Osteoblast (primary cell): ENCODE measurements at regions not wholly inside any gene's neighbourhood (a gene's known extent, or its start where the extent isn't known, plus 50 kb on each side); places are given as distances from the start of the nearest gene placed in this dataset.

Source experiments
- DNase-seq: peaks from one replicate; pipeline ENCODE4 v3.0.0; 2011; ENCODE audit warnings: low spot score, mixed read lengths; ENCODE audit not compliant: insufficient read length; ENCODE audit errors: missing footprints
- H2AFZ ChIP-seq: 2 replicates; pipeline ENCODE4 v1.6.0; 2011; ENCODE audit warnings: mild to moderate bottlenecking, low read length
- H3K27ac ChIP-seq: 2 replicates; pipeline ENCODE4 v1.5.1; 2011; ENCODE audit warnings: mild to moderate bottlenecking, low read depth, low read length, moderate library complexity
- H3K27me3 ChIP-seq: 2 replicates; pipeline ENCODE4 v1.6.0; 2012; ENCODE audit warnings: mild to moderate bottlenecking, control low read depth, inconsistent platforms, low read length, moderate library complexity; ENCODE audit not compliant: insufficient read depth
- H3K36me3 ChIP-seq: 2 replicates; pipeline ENCODE4 v1.5.1; 2011; ENCODE audit warnings: mild to moderate bottlenecking, low read length, control low read depth, moderate library complexity; ENCODE audit not compliant: insufficient read depth
- H3K4me1 ChIP-seq: 2 replicates; pipeline ENCODE4 v1.5.1; 2011; ENCODE audit warnings: mild to moderate bottlenecking, low read length, control low read depth, moderate library complexity; ENCODE audit not compliant: insufficient read depth
- H3K4me2 ChIP-seq: 2 replicates; pipeline ENCODE4 v1.6.0; 2011; ENCODE audit warnings: mild to moderate bottlenecking, low read length; ENCODE audit not compliant: insufficient read depth
- H3K4me3 ChIP-seq: fragments of 200-600 bp; sonication (generic); 3 replicates; pipeline ENCODE4 v1.5.1; 2012; ENCODE audit warnings: mild to moderate bottlenecking, low read length, inconsistent platforms; ENCODE audit not compliant: insufficient read depth
- H3K79me2 ChIP-seq: 2 replicates; pipeline ENCODE4 v1.6.0; 2012; ENCODE audit warnings: mild to moderate bottlenecking, low read length, control low read depth, inconsistent platforms; ENCODE audit not compliant: insufficient read depth
- H3K9me3 ChIP-seq: 2 replicates; pipeline ENCODE4 v1.5.1; 2011; ENCODE audit warnings: low read depth, low read length, control low read depth
- H4K20me1 ChIP-seq: 2 replicates; pipeline ENCODE4 v1.6.0; 2012; ENCODE audit warnings: mild to moderate bottlenecking, low read length, control low read depth; ENCODE audit not compliant: insufficient read depth
- TF ChIP-seq, protein P1 (sequence below): IDR thresholded peaks from 2 replicates; pipeline ENCODE4 v1.5.1; 2011; ENCODE audit warnings: mild to moderate bottlenecking, low read depth, low read length, moderate library complexity; ENCODE audit errors: extremely low read depth

GRCh38 chr1:17967623-17968255 is 139.9 kb upstream of the IGSF21 start:
- DNase-seq: no peak

GRCh38 chr1:17970757-17971156 is 136.8 kb upstream of the IGSF21 start:
- no peaks in the 10 kb centered on the region for H3K4me1 ChIP-seq
- no peak overlapping the region for H3K4me3 ChIP-seq
- H3K4me2 ChIP-seq: no peak overlapping the region
- no peaks in the 10 kb centered on the region for H4K20me1 ChIP-seq
- TF ChIP-seq, protein P1, sequence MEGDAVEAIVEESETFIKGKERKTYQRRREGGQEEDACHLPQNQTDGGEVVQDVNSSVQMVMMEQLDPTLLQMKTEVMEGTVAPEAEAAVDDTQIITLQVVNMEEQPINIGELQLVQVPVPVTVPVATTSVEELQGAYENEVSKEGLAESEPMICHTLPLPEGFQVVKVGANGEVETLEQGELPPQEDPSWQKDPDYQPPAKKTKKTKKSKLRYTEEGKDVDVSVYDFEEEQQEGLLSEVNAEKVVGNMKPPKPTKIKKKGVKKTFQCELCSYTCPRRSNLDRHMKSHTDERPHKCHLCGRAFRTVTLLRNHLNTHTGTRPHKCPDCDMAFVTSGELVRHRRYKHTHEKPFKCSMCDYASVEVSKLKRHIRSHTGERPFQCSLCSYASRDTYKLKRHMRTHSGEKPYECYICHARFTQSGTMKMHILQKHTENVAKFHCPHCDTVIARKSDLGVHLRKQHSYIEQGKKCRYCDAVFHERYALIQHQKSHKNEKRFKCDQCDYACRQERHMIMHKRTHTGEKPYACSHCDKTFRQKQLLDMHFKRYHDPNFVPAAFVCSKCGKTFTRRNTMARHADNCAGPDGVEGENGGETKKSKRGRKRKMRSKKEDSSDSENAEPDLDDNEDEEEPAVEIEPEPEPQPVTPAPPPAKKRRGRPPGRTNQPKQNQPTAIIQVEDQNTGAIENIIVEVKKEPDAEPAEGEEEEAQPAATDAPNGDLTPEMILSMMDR: no peak
- H3K36me3 ChIP-seq: no peaks in the 10 kb centered on the region
- no peaks in the 10 kb centered on the region for H3K9me3 ChIP-seq
- no peaks in the 10 kb centered on the region for H3K79me2 ChIP-seq
- H3K27me3 ChIP-seq: no peaks in the 10 kb centered on the region
- no peak overlapping the region for H2AFZ ChIP-seq
- no peak overlapping the region for H3K27ac ChIP-seq
- no peak for DNase-seq

More at GRCh38 chr1:17967623-17968255, 139.9 kb upstream of the IGSF21 start:
- Histone ChIP-seq H3K36me3 (no peaks in the 10 kb centered on the region), H2AFZ (no peak overlapping the region), H3K27ac (no peak overlapping the region), H4K20me1 (no peaks in the 10 kb centered on the region), H3K4me2 (no peak overlapping the region), H3K4me1 (no peaks in the 10 kb centered on the region), H3K4me3 (no peak overlapping the region), H3K9me3 (no peaks in the 10 kb centered on the region), H3K79me2 (no peaks in the 10 kb centered on the region), H3K27me3 (no peaks in the 10 kb centered on the region)
- TF ChIP-seq, protein P1: no peak

DNA sequence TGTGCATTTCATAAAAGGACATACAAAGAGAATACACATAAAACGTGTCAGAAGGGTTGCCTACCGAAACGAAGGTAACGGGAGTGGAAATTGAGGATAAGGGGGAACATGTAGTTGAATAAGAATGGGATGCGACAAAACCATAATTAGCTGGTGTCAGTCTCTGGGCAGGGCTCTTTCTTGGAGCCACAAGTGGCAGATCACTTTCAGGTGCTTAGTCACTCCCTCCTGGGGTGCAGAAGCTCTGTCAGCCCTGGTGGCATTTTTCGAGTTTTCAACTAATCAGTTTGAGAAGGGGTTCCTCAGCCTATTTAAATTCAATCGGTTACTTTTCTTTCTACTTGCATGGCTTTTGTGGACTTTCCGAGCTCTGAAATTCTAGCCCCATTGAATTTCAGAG is 133.9 kb upstream of the IGSF21 start:
- no peak overlapping the region for H3K4me2 ChIP-seq
- no peaks in the 10 kb centered on the region for H3K27me3 ChIP-seq
- H3K9me3 ChIP-seq: no peaks in the 10 kb centered on the region
- TF ChIP-seq, protein P1: no peak
- no peak overlapping the region for H2AFZ ChIP-seq
- no peaks in the 10 kb centered on the region for H3K36me3 ChIP-seq
- H3K4me1 ChIP-seq: no peaks in the 10 kb centered on the region
- no peaks in the 10 kb centered on the region for H3K79me2 ChIP-seq
- H3K27ac ChIP-seq: no peak overlapping the region
- H4K20me1 ChIP-seq: no peaks in the 10 kb centered on the region
- DNase-seq: no peak
- no peak overlapping the region for H3K4me3 ChIP-seq

DNA sequence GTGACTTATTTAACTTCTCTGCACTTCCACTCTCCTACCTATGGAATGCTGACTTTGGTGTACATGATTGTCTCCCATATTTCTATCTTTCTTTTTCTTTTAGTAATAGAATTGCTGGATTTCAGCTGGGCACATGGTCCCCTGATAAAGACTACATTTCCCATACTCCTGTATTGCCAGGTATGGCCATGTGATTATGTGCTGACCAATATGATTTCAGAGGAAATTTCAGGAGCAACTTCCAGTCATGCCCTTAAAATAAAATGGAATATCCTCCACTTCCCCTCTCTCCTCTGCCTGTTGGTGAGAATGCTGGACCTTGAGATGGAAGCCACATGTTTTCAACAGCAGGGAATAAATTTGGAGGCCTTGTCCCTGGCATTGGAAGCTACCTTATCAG is 130.7 kb upstream of the IGSF21 start:
- Histone ChIP-seq H3K4me2 (no peak overlapping the region), H3K4me1 (no peaks in the 10 kb centered on the region), H3K27ac (no peak overlapping the region), H2AFZ (no peak overlapping the region), H3K27me3 (no peaks in the 10 kb centered on the region), H3K4me3 (no peak overlapping the region), H4K20me1 (no peaks in the 10 kb centered on the region), H3K9me3 (no peaks in the 10 kb centered on the region), H3K36me3 (no peaks in the 10 kb centered on the region), H3K79me2 (no peaks in the 10 kb centered on the region)
- TF ChIP-seq, protein P1: no peak
- DNase-seq: no peak
